Gastroesophageal sphincter (tissue), 3 donors: ENCODE measurements at regions not wholly inside any gene's neighbourhood (a gene's known extent, or its start where the extent isn't known, plus 50 kb on each side); places are given as distances from the start of the nearest gene placed in this dataset.

Experiments
- CTCF ChIP-seq, 4 experiments: fragments of 200-600 bp in 2 of 4; fragments of 450-650 bp in 2 of 4; sonication (generic) in 1 of 4; IDR thresholded peaks; one replicate each; pipeline ENCODE4 v1.5.1; 2017 to 2019; ENCODE audit warnings: antibody characterized with exemption in 4 of 4, mild to moderate bottlenecking in 2 of 4, moderate library complexity in 2 of 4
- EP300 ChIP-seq: sonication (generic); formaldehyde crosslinking; IDR thresholded peaks from one replicate; pipeline ENCODE4 v1.6.1; 2017; ENCODE audit warnings: antibody characterized with exemption, mild to moderate bottlenecking
- POLR2AphosphoS5 ChIP-seq: sonication (generic); formaldehyde crosslinking; IDR thresholded peaks from one replicate; pipeline ENCODE4 v1.6.1; 2017; ENCODE audit warnings: antibody characterized with exemption

GRCh38 chr15:45906230-45906629 is 271.4 kb downstream of the SQOR start:
- TF ChIP-seq CTCF (IDR thresholded peaks at IDR 0.05) (no peak), EP300 (no peak), POLR2AphosphoS5 (no peak)
